ENCODE measurements at regions not wholly inside any gene's neighbourhood (a gene's known extent, or its start where the extent isn't known, plus 50 kb on each side); places are given as distances from the start of the nearest gene placed in this dataset.

- DNase-seq (ENCODE audit: low spot score) (no peak), ATAC-seq (ENCODE audit: low FRiP score) (no peak)
- no peak for TF ChIP-seq CTCF (IDR thresholded peaks at IDR 0.05)
Observed at GRCh38 chr2:81163583-81163982, 859.0 kb upstream of the LRRTM1 start.

GRCh38 chr2:81158505-81158904 lies 854.0 kb upstream of the LRRTM1 start:
- ATAC-seq (ENCODE audit: low FRiP score) (no peak), DNase-seq (ENCODE audit: low spot score) (no peak)
- TF ChIP-seq CTCF (IDR thresholded peaks at IDR 0.05): no peak

GRCh38 chr2:81148323-81148722 lies 843.8 kb upstream of the LRRTM1 start:
- no peak for DNase-seq (ENCODE audit: low spot score)
- no peak for ATAC-seq (ENCODE audit: low FRiP score)
- TF ChIP-seq CTCF (IDR thresholded peaks at IDR 0.05): no peak

GRCh38 chr2:81136296-81136695 lies 831.7 kb upstream of the LRRTM1 start:
- DNase-seq (ENCODE audit: low spot score) (no peak), ATAC-seq (ENCODE audit: low FRiP score) (no peak)
- no peak for TF ChIP-seq CTCF (IDR thresholded peaks at IDR 0.05)

- TF ChIP-seq CTCF (IDR thresholded peaks at IDR 0.05): no peak
- DNase-seq (ENCODE audit: low spot score) (no peak), ATAC-seq (ENCODE audit: low FRiP score) (no peak)
Observed at GRCh38 chr2:81097361-81097760, 792.8 kb upstream of the LRRTM1 start.

GRCh38 chr2:81093031-81093430 lies 788.5 kb upstream of the LRRTM1 start:
- ATAC-seq (ENCODE audit: low FRiP score) (no peak), DNase-seq (ENCODE audit: low spot score) (no peak)
- no peak for TF ChIP-seq CTCF (IDR thresholded peaks at IDR 0.05)

GRCh38 chr2:81087646-81088045 lies 783.1 kb upstream of the LRRTM1 start:
- ATAC-seq (ENCODE audit: low FRiP score) (no peak), DNase-seq (ENCODE audit: low spot score) (no peak)
- no peak for TF ChIP-seq CTCF (IDR thresholded peaks at IDR 0.05)

Data from omental fat pad (tissue), 3 donors.